ENCODE measurements at regions not wholly inside any gene's neighbourhood (a gene's known extent, or its start where the extent isn't known, plus 50 kb on each side); places are given as distances from the start of the nearest gene placed in this dataset.

- intact Hi-C loops (cut with micrococcal nuclease) (no loop called here), dilution Hi-C loops (cut with HindIII; ENCODE audit: low sequenced_read_pairs, unreplicated experiment) (no loop called here), in situ Hi-C loops (cut with MboI; ENCODE audit: low sequenced_read_pairs) (no loop called here)
- H3K23ac ChIP-seq (ENCODE audit: low read depth, low read length): no peak overlapping the region
- H3K9me3 ChIP-seq (ENCODE audit: control insufficient read depth, insufficient read depth, low read length): no peaks in the 10 kb centered on the region
- no TSS peak for BruUV-seq (replicated peaks)
- no peaks in the 10 kb centered on the region for H3K9me1 ChIP-seq (ENCODE audit: insufficient read depth, low read length)
- H2BK5ac ChIP-seq (ENCODE audit: low read depth, low read length, poor library complexity, severe bottlenecking): no peak overlapping the region
- no peak overlapping the region for H2BK20ac ChIP-seq (ENCODE audit: low read depth, low read length)
- no peaks in the 10 kb centered on the region for H3K27me3 ChIP-seq (ENCODE audit: control insufficient read depth, insufficient read depth, low read length)
- no peak overlapping the region for H3K56ac ChIP-seq (ENCODE audit: extremely low read depth, insufficient read depth, low read length)
- no peak overlapping the region for H2AFZ ChIP-seq (replicated peaks; ENCODE audit: low read length, poor library complexity)
- ChIA-PET POLR2A (ENCODE audit: unreplicated experiment) (no interaction called here), CTCF (no interaction called here)
- no peak overlapping the region for H3K27ac ChIP-seq (ENCODE audit: insufficient read depth, low read length)
- H3K18ac ChIP-seq (ENCODE audit: low read depth, low read length): no peak overlapping the region
- H4K20me1 ChIP-seq (ENCODE audit: insufficient read depth, low read length): no peaks in the 10 kb centered on the region
- DNase-seq (no peak), ATAC-seq (ENCODE audit: low read depth) (no peak)
- H4K8ac ChIP-seq (ENCODE audit: low read depth in 2 of 2, low read length in 2 of 2): no peak overlapping the region
- no peak overlapping the region for H2BK120ac ChIP-seq (ENCODE audit: low read depth, low read length)
- H4K5ac ChIP-seq (ENCODE audit: low read depth, low read length): no peak overlapping the region
- H3K79me1 ChIP-seq (ENCODE audit: low read depth in 1 of 2, low read length in 2 of 2): no peaks in the 10 kb centered on the region
- H3K36me3 ChIP-seq (ENCODE audit: control insufficient read depth, insufficient read depth, low read length): no peaks in the 10 kb centered on the region
- no peak overlapping the region for H3K4me2 ChIP-seq (ENCODE audit: low read depth, low read length)
- no peak overlapping the region for H3K9ac ChIP-seq (ENCODE audit: low read depth, low read length)
- no peak overlapping the region for H2AK5ac ChIP-seq (ENCODE audit: low read depth, low read length)
- no peak overlapping the region for H3K4me3 ChIP-seq (ENCODE audit: insufficient read depth, low read depth, low read length)
- no peak overlapping the region for H2AK9ac ChIP-seq (replicated peaks; ENCODE audit: low read depth, low read length, poor library complexity)
- H2BK15ac ChIP-seq (ENCODE audit: low read depth, low read length): no peak overlapping the region
- no peak overlapping the region for H3K4ac ChIP-seq (ENCODE audit: low read depth, low read length)
- no peaks in the 10 kb centered on the region for H3K4me1 ChIP-seq (ENCODE audit: control insufficient read depth, insufficient read depth, low read length)
- TF ChIP-seq NFE2L2 (IDR thresholded peaks at IDR 0.05; ENCODE audit: low read depth, low read length): no peak
- TF ChIP-seq CEBPB (IDR thresholded peaks at IDR 0.05; ENCODE audit: low read depth, low read length): peak; percentile 55; the same call in 1 of the 2 replicates
- TF ChIP-seq MXI1 (IDR thresholded peaks at IDR 0.05; ENCODE audit: borderline replicate concordance, low read depth, low read length): no peak
- no peak for TF ChIP-seq POLR2A (IDR thresholded peaks at IDR 0.05; ENCODE audit: low read depth, low read length)
- H4K91ac ChIP-seq (ENCODE audit: insufficient read depth, low read depth, low read length): no peak overlapping the region
- H3K14ac ChIP-seq (replicated peaks; ENCODE audit: low read depth, low read length): no peak overlapping the region
Measured at GRCh38 chr4:111215755-111216154, 592.9 kb upstream of the PITX2 start.

Measured in IMR-90 (cell line).